Peyer's patch (tissue), 4 donors: ENCODE measurements at regions not wholly inside any gene's neighbourhood (a gene's known extent, or its start where the extent isn't known, plus 50 kb on each side); places are given as distances from the start of the nearest gene placed in this dataset.

ENCODE experiments used
- POLR2A ChIP-seq, 2 donors: fragments of 450-650 bp; IDR thresholded peaks; one replicate each; pipeline ENCODE4 v1.5.1; 2017; ENCODE audit warnings: antibody characterized with exemption in 2 of 2, mild to moderate bottlenecking in 2 of 2, moderate library complexity in 2 of 2
- TF ChIP-seq, protein P1 (sequence below), 6 experiments: fragments of 450-650 bp in 4 of 6; fragments of 200-600 bp in 2 of 6; sonication (generic) in 1 of 6; IDR thresholded peaks; one replicate each; pipeline ENCODE4 v1.5.1; 2017 to 2019; ENCODE audit warnings: antibody characterized with exemption in 6 of 6, mild to moderate bottlenecking in 3 of 6, moderate library complexity in 1 of 6

DNA sequence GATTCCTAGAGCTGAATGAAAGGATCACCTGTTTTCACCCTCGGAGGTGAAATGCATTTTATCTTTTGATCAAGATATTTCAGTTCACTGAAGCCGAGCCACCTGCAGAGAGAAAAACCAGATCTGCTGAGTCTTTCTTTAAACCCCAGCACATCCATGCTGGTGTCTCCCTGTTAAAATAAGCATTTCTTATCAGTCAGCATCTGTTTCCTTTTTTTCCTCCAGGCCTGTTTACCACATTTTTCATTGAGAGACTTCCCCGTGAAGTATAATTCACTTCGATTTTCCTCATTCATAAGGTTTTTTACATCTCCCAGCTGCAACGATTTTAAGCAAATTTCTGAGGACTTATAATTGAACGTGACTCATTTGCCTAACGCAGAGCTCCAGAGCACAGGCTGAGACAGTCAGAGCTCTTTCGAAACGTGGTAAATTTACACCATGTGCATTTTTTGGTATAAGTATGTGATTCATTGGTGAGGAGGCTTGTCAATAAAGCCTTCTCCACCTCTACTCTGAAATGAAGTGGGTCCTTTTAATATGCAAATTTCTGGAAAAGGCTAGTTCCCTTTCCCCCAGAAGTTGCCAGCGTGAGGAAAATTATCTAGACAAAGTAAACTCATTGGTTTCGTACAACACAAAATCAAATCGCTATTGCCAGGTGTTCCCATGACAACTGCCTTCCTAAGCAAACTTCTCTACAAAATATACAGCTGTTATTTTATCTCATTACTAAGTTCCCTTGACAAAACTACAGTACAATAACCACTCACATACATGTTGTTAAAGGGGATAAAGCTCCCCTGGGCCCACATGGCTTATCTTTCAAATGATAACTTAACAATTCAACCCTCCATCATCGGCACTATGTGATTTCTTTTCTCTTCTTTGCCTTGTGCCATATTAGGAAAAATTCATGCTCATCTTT is 374.8 kb upstream of the AKR1E2 start:
- TF ChIP-seq, protein P1, sequence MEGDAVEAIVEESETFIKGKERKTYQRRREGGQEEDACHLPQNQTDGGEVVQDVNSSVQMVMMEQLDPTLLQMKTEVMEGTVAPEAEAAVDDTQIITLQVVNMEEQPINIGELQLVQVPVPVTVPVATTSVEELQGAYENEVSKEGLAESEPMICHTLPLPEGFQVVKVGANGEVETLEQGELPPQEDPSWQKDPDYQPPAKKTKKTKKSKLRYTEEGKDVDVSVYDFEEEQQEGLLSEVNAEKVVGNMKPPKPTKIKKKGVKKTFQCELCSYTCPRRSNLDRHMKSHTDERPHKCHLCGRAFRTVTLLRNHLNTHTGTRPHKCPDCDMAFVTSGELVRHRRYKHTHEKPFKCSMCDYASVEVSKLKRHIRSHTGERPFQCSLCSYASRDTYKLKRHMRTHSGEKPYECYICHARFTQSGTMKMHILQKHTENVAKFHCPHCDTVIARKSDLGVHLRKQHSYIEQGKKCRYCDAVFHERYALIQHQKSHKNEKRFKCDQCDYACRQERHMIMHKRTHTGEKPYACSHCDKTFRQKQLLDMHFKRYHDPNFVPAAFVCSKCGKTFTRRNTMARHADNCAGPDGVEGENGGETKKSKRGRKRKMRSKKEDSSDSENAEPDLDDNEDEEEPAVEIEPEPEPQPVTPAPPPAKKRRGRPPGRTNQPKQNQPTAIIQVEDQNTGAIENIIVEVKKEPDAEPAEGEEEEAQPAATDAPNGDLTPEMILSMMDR (IDR thresholded peaks at IDR 0.05), result no peak
- no peak for TF ChIP-seq POLR2A (IDR thresholded peaks at IDR 0.05)
